ENCODE measurements at regions not wholly inside any gene's neighbourhood (a gene's known extent, or its start where the extent isn't known, plus 50 kb on each side); places are given as distances from the start of the nearest gene placed in this dataset.
"Not testable (repeated sequence)": the region's sequence is repeated elsewhere in the genome, so short reads cannot be mapped to it uniquely, and the experiment has no call there.

DNA sequence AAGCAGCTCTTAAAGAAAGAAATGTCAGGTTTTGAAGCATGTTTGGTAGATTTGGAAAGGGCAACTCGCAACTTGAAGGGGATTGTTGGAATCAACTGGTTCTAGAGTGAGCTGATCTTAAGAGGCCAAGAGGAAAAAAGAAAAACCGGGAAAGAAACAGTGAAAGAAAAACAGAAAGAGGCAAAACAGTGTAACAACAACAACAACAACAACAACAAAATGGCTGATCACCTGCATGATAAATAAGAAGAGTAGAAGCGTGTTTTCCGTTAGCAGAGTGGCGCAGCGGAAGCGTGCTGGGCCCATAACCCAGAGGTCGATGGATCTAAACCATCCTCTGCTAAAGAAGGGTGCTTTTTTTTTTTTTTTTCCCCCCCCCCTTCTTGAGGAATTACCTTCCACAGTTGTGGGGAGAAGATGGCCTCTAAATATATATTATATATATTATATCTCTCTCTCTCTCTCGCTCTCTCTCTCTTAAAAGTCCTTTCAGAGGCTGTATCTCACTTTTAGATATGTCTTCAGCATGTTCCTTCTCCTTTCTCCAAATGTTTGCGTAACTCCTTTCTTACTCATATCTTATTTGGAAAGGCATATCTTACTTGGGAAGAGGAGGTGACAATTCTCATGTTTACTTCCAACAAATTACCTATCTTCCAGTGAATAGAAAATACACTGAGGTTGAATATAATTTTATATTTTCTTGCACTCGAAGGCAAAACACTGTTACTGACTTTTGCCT is 134.4 kb downstream of the OR2B2 start:
- no peak overlapping the region for H3K4me3 Mint-ChIP-seq

DNA sequence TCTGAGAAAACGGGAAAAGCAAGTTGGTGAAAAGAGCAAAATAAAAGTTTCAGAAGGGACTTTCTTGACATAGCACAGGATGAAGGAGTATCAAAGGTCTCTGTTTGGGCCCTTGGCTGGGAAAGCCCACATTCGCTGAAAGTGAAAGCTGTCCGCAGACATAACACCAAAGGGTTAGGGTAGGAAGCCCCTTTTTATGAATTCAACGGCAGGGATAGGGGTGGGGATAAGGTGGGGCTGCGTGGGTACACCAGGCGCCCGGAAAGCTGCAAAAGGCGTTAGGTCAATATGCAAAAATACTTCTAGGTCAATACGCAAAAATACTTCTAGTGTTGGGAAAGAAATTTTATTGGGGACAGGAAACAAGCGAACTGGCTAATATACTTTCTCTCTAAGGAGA is 135.1 kb downstream of the OR2B2 start:
- H3K27ac Mint-ChIP-seq, result peak overlapping the region; percentile 32
- H3K27me3 Mint-ChIP-seq, result no peaks in the 10 kb centered on the region
- H3K9me3 Mint-ChIP-seq, result peaks cover 6% of the 10 kb centered on the region
- H3K4me3 Mint-ChIP-seq, result no peak overlapping the region
- peaks cover 47% of the 10 kb centered on the region for H3K4me1 Mint-ChIP-seq (ENCODE audit: low read depth)
- H3K36me3 Mint-ChIP-seq (ENCODE audit: low read depth), result no peaks in the 10 kb centered on the region
- intact Hi-C loops (cut with micrococcal nuclease), result no loop called here

More for the DNA sequence above, 134.4 kb downstream of the OR2B2 start:
- no peaks in the 10 kb centered on the region for H3K36me3 Mint-ChIP-seq (ENCODE audit: low read depth)
- no peak overlapping the region for H3K27ac Mint-ChIP-seq
- H3K4me1 Mint-ChIP-seq (ENCODE audit: low read depth), result peaks cover 41% of the 10 kb centered on the region
- no peaks in the 10 kb centered on the region for H3K27me3 Mint-ChIP-seq
- intact Hi-C loops (cut with micrococcal nuclease), result no loop called here
- peaks cover 6% of the 10 kb centered on the region for H3K9me3 Mint-ChIP-seq

DNA sequence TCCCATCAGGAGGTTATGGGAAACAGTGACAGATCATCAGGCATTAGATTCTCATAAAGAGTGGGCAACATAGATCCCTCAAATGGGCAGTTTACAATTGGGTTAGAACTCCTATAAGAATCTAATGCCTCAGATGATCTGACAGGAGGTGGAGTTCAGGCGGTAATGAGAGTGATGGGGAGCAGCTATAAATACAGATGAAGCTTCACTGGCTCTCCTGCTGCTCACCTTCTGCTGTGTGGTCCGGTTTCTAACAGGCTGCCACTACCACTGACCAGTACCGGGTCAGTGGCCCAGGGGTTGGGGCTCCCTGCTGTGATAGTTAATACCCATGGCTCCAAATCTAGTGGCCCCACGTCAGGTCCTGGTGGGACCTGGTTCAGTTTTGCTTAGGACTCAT is 135.7 kb downstream of the OR2B2 start:
- peak overlapping the region; percentile 32 for H3K27ac Mint-ChIP-seq
- no peak overlapping the region for H3K4me3 Mint-ChIP-seq
- H3K36me3 Mint-ChIP-seq (ENCODE audit: low read depth), result no peaks in the 10 kb centered on the region
- peaks cover 53% of the 10 kb centered on the region for H3K4me1 Mint-ChIP-seq (ENCODE audit: low read depth)
- H3K27me3 Mint-ChIP-seq, result no peaks in the 10 kb centered on the region
- peaks cover 6% of the 10 kb centered on the region for H3K9me3 Mint-ChIP-seq
- intact Hi-C loops (cut with micrococcal nuclease), result no loop called here

DNA sequence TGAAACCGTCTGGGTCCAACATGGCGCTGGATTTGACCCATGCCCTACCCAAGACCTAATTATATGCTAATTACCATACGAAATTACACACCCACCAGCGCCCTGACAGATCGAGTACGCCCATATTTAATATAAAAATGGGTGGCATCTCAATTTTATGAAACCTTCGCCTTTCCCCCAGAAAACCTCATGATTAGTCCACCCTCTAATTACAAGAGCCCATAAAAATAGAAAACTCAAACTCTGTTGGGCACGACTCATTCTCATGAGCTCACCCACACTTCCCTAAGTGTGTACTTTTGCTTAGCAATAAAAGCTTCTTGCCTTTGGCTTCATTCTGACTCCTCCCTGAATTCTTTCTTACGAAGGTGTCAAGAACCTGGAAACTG is 136.4 kb downstream of the OR2B2 start:
- no peak overlapping the region for H3K27ac Mint-ChIP-seq
- no peaks in the 10 kb centered on the region for H3K36me3 Mint-ChIP-seq (ENCODE audit: low read depth)
- H3K4me1 Mint-ChIP-seq (ENCODE audit: low read depth), result peaks cover 60% of the 10 kb centered on the region
- intact Hi-C loops (cut with micrococcal nuclease), result no loop called here
- no peaks in the 10 kb centered on the region for H3K27me3 Mint-ChIP-seq
- H3K4me3 Mint-ChIP-seq, result no peak overlapping the region
- H3K9me3 Mint-ChIP-seq, result peaks cover 6% of the 10 kb centered on the region

DNA sequence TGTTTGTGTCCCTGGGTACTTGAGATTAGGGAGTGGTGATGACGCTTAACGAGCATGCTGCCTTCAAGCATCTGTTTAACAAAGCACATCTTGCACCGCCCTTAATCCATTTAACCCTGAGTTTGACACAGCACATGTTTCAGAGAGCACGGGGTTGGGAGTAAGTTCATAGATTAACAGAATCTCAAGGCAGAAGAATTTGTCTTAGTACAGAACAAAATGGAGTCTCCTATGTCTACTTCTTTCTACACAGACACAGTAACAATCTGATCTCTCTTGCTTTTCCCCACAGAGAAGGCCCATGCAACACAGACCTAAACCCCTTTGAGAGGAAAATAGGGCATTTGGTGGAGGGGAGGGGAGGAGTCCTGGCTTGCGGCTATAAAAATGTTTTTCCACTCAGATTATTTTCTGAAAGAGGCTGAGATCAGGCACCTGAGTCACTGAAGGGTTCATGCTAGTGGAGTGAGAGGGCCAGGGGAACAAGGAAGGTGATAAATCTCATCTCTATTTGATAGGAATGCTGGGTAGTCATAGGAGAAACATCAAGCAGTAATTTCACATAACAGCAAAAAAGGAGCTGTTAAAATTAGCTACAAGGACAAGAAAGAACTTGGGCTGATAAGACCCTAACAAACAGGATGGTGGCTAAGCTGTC is 136.9 kb downstream of the OR2B2 start:
- H3K27ac Mint-ChIP-seq; intact Hi-C loops (cut with micrococcal nuclease): not testable (repeated sequence)

DNA sequence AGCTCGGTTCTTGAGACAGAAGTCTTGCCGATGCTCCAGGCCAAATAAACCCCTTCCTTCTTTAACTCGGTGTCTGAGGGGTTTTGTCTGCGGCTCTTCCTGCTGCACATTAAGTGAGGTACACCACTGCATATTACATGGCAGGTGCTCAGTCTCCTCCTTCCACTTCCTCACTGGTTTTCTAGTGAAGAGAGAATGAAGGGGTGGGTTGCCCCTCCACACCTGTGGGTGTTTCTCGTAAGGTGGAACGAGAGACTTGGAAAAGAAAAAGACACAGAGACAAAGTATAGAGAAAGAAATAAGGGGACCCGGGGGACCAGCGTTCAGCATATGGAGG is 138.0 kb downstream of the OR2B2 start:
- H3K9me3 Mint-ChIP-seq; intact Hi-C loops (cut with micrococcal nuclease); H3K27me3 Mint-ChIP-seq; H3K36me3 Mint-ChIP-seq (ENCODE audit: low read depth): not testable (repeated sequence)
- H3K4me3 Mint-ChIP-seq, result peak overlapping the region; percentile 45
- peak overlapping the region; percentile 80 for H3K27ac Mint-ChIP-seq
- peaks cover 60% of the 10 kb centered on the region for H3K4me1 Mint-ChIP-seq (ENCODE audit: low read depth)

More for the DNA sequence above, 136.9 kb downstream of the OR2B2 start:
- not testable (repeated sequence) for H3K36me3 Mint-ChIP-seq (ENCODE audit: low read depth); H3K9me3 Mint-ChIP-seq; H3K4me3 Mint-ChIP-seq; H3K27me3 Mint-ChIP-seq
- H3K4me1 Mint-ChIP-seq (ENCODE audit: low read depth), result peaks cover 60% of the 10 kb centered on the region

DNA sequence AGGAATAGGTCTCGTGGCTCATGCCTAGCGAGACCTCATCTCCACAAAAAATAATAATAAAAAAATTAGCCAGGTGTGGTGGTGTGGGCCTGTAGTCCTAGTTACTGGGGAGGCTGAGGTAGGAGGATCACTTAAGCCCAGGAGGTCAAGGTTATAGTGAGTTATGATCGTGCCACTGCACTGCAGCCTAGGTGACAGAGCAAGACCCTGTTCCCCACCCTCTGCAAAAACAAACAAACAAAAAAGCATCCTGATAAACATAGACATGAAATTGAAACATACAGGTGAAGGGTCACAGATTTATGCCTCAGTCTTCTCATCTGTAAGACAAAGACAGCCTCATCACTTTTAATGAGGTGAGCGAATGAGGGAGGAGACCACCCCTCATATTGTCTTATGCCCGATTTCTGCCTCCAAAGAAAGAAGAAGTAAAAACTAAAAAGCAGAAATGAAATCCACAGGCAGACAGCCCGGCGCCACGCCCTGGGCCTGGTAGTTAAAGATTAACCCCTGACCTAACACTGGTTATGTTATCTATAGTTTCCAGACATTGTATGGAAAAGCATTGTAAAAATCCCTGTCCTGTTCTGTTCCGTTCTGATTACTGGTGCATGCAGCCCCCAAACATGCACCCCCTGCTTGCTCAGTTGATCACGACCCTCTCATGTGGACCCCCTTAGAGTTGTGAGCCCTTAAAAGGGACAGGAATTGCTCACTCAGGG is 138.5 kb downstream of the OR2B2 start:
- Mint-ChIP-seq H3K4me1 (ENCODE audit: low read depth) (peaks cover 60% of the 10 kb centered on the region), H3K4me3 (peak overlapping the region; percentile 45), H3K27ac (peak overlapping the region; percentile 80)
- intact Hi-C loops (cut with micrococcal nuclease), result loop anchor here (2.0 kb wide), 1 partner anchor 21 kb away; no protein-coding TSS in a partner anchor
- not testable (repeated sequence) for H3K36me3 Mint-ChIP-seq (ENCODE audit: low read depth); H3K27me3 Mint-ChIP-seq; H3K9me3 Mint-ChIP-seq

DNA sequence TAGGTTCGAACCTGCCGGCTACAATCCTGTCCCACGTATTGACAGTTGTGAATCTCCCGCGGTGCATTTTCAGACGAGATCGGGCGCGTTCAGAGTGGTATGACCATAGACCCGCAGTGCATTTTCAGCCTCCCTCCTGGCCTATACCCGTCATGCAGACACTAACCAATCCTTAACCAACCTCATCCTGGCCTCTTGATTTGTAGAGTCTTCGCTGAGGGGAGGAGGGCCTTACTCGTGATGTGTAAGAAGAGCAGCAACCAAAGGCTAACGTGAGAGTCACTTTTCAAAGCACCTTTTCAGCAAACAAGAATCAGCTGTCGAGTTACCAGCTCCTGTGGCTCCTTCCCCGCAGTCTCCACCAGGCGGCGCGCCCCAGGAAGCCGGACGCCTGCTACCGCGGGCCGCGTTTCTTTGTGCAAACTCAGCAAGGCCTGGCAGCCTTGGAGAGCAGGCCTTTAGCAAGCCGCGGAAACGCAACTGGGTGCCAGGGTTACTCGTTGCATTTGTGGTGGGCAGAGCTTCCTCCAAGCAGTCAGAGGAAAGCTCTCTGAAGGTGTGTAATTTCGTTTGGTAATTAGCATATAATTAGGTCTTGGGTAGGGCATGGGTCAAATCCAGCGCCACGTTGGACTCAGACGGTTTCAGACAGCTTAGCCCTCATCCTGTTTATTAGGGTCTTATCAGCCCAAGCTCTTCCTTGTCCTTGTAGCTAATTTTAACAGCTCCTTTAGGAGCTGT is 139.8 kb downstream of the OR2B2 start:
- intact Hi-C loops (cut with micrococcal nuclease), result loop anchor here (2.0 kb wide), 1 partner anchor 20 kb away; no protein-coding TSS in a partner anchor
- Mint-ChIP-seq H3K4me3 (no peak overlapping the region), H3K9me3 (peaks cover 6% of the 10 kb centered on the region), H3K36me3 (ENCODE audit: low read depth) (no peaks in the 10 kb centered on the region), H3K27me3 (no peaks in the 10 kb centered on the region), H3K27ac (peak overlapping the region; percentile 80), H3K4me1 (ENCODE audit: low read depth) (peaks cover 52% of the 10 kb centered on the region)

DNA sequence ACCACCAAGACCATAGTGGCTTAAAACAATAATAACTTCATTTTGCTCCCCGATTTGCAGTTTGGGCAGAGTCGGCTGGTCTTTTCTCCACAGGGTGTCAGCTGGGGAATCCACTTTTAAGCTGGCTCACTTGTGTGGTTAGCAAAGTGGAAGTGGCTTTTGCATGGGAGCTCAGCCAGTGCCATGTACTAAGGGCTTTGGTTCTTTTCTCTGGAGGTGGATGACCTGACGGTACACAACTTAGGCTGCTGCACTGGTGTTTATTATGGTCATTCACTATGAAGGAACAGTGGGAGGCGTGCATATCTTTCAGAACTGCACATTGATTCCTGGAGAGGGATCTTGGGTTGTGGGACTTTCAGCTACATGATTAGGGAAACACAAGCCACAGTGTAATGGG is 141.0 kb downstream of the OR2B2 start:
- Mint-ChIP-seq H3K36me3 (ENCODE audit: low read depth) (no peaks in the 10 kb centered on the region), H3K27ac (peak overlapping the region; percentile 56), H3K4me3 (no peak overlapping the region), H3K4me1 (ENCODE audit: low read depth) (peaks cover 50% of the 10 kb centered on the region), H3K9me3 (peaks cover 6% of the 10 kb centered on the region), H3K27me3 (no peaks in the 10 kb centered on the region)
- intact Hi-C loops (cut with micrococcal nuclease), result no loop called here

DNA sequence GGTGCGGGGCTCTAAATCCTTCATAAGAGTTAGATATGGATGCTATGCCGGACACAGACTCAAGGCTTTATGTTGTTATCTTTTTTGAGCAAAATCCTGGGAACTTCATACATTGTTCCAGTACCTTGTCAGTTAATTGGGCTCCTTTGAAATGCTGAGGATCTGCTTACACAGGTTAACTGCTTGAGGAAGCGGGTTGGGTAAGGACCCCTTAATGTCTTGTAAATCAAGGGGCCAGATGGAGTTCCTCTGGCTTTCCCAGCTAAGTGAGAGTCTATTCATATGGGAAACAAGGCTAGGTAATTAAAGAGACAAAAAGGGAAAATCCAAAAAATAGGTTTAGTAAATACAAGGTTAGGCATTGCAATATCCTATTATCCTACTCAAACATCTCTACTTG is 141.5 kb downstream of the OR2B2 start:
- peak overlapping the region; percentile 56 for H3K27ac Mint-ChIP-seq

DNA sequence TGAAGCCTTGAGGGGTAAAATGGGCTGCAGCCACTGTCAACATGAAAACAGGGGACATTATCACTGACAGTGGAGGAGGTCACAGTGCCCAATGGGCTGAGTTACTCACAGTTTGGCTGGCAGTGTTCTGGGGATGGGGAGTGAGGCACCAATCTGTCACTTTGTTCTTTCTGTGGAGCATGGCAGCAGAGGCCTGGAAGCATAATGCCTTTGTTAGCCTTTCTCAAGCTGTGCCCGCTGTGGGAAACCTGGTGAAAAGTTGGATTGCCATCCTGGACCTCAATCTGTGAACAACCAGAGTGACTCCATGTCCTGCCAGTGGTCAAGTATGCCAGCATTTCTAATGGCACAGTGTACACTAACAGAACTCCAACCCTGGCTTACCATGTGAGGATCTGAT is 143.6 kb downstream of the OR2B2 start:
- Mint-ChIP-seq H3K27ac (no peak overlapping the region), H3K4me3 (no peak overlapping the region), H3K27me3 (no peaks in the 10 kb centered on the region), H3K36me3 (ENCODE audit: low read depth) (no peaks in the 10 kb centered on the region), H3K4me1 (ENCODE audit: low read depth) (peaks cover 28% of the 10 kb centered on the region), H3K9me3 (no peaks in the 10 kb centered on the region)
- intact Hi-C loops (cut with micrococcal nuclease), result no loop called here

More for the DNA sequence above, 141.5 kb downstream of the OR2B2 start:
- H3K4me3 Mint-ChIP-seq, result no peak overlapping the region
- no peaks in the 10 kb centered on the region for H3K36me3 Mint-ChIP-seq (ENCODE audit: low read depth)
- intact Hi-C loops (cut with micrococcal nuclease), result no loop called here
- H3K9me3 Mint-ChIP-seq, result peaks cover 6% of the 10 kb centered on the region
- H3K27me3 Mint-ChIP-seq, result no peaks in the 10 kb centered on the region
- H3K4me1 Mint-ChIP-seq (ENCODE audit: low read depth), result peaks cover 46% of the 10 kb centered on the region

DNA sequence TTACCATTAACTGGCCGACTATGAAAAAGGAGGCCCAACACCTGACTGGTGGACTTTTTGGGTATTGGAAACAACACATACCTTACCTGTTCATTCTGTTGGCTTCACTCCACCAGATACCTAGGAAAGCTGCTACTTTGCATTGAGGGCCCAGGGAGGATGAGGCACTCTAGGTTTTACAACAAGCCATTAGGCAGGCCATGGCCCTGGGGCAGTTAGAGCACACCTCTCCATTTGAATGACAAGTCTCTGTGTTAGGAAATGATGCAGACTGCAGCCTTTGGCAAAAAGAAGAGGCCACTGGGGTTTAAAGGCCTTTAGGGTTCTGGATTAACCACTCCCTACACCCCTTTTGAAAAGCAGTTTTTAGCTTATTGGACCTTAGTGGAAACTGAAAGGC is 144.3 kb downstream of the OR2B2 start:
- Mint-ChIP-seq H3K9me3 (no peaks in the 10 kb centered on the region), H3K27me3 (no peaks in the 10 kb centered on the region), H3K36me3 (ENCODE audit: low read depth) (no peaks in the 10 kb centered on the region), H3K4me3 (no peak overlapping the region), H3K27ac (no peak overlapping the region), H3K4me1 (ENCODE audit: low read depth) (peaks cover 21% of the 10 kb centered on the region)
- intact Hi-C loops (cut with micrococcal nuclease), result no loop called here

DNA sequence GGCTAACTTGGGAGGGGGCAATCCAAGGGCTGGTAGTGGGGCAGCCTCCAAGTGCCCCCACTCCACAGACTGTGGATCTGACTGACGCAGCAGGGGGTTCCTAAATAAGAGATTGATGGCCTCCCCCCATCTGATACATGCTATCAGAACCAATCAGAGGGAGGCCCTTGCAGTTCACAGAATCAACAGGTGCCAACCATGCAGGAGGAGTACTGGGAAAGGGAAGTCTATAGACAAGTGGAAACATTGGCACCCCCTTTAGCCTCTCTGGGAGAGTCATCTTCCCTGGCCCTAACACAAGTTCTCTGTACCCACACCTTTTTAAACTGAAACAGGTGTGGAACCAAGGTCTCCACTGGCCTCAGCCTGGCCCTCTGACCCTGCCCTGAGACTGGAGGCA is 145.8 kb downstream of the OR2B2 start:
- Mint-ChIP-seq H3K27ac (no peak overlapping the region), H3K9me3 (no peaks in the 10 kb centered on the region), H3K4me3 (no peak overlapping the region), H3K27me3 (no peaks in the 10 kb centered on the region), H3K36me3 (ENCODE audit: low read depth) (no peaks in the 10 kb centered on the region), H3K4me1 (ENCODE audit: low read depth) (peaks cover 9% of the 10 kb centered on the region)
- intact Hi-C loops (cut with micrococcal nuclease), result no loop called here
